Large intestine (tissue), 3 donors: ENCODE measurements at regions not wholly inside any gene's neighbourhood (a gene's known extent, or its start where the extent isn't known, plus 50 kb on each side); places are given as distances from the start of the nearest gene placed in this dataset.
"Not testable (repeated sequence)": the region's sequence is repeated elsewhere in the genome, so short reads cannot be mapped to it uniquely, and the experiment has no call there.

Source experiments
- DNase-seq, 2 donors: peaks; one replicate each; pipeline versions ENCODE4 v3.0.0 to v3.0.0-alpha.2; 2013
- H3K27ac ChIP-seq: one replicate; pipeline ENCODE4 v1.5.1; 2013; ENCODE audit warnings: low read length
- H3K27me3 ChIP-seq: 2 replicates; pipeline ENCODE4 v1.6.1; 2013; ENCODE audit warnings: low read length; ENCODE audit not compliant: control insufficient read depth, insufficient read depth
- H3K36me3 ChIP-seq: 2 replicates; pipeline ENCODE4 v1.6.1; 2013; ENCODE audit warnings: low read length; ENCODE audit not compliant: control insufficient read depth, insufficient read depth
- H3K4me1 ChIP-seq: one replicate; pipeline ENCODE4 v1.6.1; 2013; ENCODE audit warnings: low read length; ENCODE audit not compliant: control insufficient read depth, insufficient read depth
- H3K4me3 ChIP-seq: one replicate; pipeline ENCODE4 v1.5.1; 2013; ENCODE audit warnings: low read length
- H3K9me3 ChIP-seq: one replicate; pipeline ENCODE4 v1.6.1; 2013; ENCODE audit warnings: mild to moderate bottlenecking, low read depth, low read length, moderate library complexity; ENCODE audit not compliant: control insufficient read depth
- WGBS: methylation state at CpG from one replicate; pipeline ENCODE4 v1.1.5; 2013; ENCODE audit warnings: low lambda C conversion rate; ENCODE audit not compliant: insufficient coverage; 5-methylcytosine and 5-hydroxymethylcytosine counted together

DNA sequence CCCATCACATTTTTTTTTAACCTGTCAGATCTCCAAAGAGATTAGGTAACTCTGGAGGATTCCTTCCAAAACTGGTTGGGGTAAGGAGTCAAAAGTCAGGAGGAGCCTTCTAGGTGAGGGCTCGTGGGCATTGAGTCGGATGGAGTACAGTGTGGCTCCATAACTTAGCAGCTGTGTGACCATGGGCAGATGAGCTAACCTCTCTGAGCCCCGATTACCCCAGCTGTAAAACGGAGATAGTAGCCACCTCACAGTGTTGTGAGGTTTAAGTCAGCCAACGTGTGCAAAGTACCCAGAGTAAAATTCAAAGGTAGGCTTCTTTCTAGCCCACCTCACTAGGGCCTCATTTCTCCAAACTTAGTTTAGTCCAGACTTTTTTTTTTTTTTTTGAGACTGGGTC is 151.5 kb downstream of the CD24 start:
- Histone ChIP-seq H3K9me3 (no peaks in the 10 kb centered on the region), H3K36me3 (no peaks in the 10 kb centered on the region), H3K27me3 (no peaks in the 10 kb centered on the region), H3K27ac (no peak overlapping the region), H3K4me3 (no peak overlapping the region), H3K4me1 (no peaks in the 10 kb centered on the region)
- no CpG with 5 or more reads among the region's 5 CpGs for WGBS
- no peak for DNase-seq

DNA sequence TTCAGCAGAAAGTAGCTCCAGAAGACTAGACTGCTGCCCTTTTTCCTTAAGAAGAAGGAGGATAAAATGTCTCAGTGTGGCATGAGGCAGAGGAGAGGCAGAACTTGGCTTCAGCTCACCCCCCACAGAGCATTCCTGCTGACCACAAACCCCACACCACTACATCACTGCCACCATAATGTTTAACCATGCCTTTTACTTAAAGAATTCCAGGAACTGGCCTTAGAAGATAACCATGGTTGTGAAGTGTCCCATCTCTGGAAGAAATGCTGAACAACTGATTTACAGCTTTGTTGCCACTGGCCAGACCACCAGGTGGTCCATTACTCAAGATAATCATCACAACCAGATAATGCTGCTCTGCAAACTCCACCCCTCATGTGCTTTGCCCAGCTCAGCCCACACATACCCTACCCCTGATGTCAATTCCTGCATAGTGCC is 154.1 kb downstream of the CD24 start:
- DNase-seq = no peak
- Histone ChIP-seq H3K36me3 (no peaks in the 10 kb centered on the region), H3K27ac (no peak overlapping the region), H3K9me3 (no peaks in the 10 kb centered on the region), H3K4me3 (no peak overlapping the region), H3K4me1 (no peaks in the 10 kb centered on the region), H3K27me3 (no peaks in the 10 kb centered on the region)

DNA sequence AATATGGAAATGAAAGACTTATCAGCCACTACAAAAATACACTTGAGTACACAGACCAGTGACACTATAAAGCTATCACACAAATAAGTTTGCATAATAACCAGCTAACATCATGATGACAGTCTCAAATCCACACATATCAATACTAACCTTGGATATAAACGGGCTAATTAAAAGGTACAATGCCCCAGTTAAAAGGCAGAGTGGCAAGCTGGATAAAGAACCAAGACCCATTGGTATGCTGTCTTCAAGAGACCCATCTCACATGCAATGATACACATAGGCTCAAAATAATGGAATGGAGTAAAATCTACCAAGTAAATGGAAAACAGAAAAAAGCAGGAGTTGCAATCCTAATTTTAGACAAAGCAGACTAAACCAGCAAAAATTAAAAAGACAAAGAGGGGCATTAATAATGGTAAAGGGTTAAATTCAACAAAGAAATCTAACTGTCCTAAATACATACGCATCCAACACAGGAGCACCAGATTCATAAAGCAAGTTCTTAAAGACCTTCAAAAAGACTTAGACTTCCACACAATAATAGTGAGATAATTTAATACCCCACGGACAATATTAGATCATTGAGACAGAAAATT is 163.3 kb downstream of the CD24 start:
- H3K27me3 ChIP-seq = peaks cover 3% of the 10 kb centered on the region
- WGBS = no CpG with 5 or more reads among the region's 3 CpGs
- H3K9me3 ChIP-seq = peaks cover 31% of the 10 kb centered on the region
- no peak overlapping the region for H3K4me3 ChIP-seq
- no peak for DNase-seq
- H3K4me1 ChIP-seq = no peaks in the 10 kb centered on the region
- no peaks in the 10 kb centered on the region for H3K36me3 ChIP-seq
- H3K27ac ChIP-seq = no peak overlapping the region

DNA sequence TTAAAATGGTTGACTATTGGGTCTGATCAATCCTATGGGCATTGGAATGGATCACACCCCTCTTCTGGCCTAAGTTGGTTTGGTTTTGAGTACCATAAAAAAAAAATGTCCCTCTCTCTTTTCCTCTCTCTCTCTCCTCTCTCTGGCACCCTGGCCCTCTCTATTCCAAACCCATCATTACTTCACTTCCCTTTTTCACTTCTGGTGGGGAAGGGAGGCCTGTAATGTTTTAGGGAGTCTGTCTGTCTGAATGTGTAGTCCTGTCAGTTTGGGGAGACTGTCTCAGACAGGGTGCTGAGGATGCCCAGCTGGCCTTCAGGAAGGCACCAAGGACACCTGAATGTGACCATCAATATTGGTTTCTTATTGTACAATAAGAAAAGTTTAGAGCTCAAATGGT is 165.8 kb downstream of the CD24 start:
- no peaks in the 10 kb centered on the region for H3K36me3 ChIP-seq
- peaks cover 3% of the 10 kb centered on the region for H3K27me3 ChIP-seq
- no peak for DNase-seq
- H3K4me3 ChIP-seq = no peak overlapping the region
- H3K9me3 ChIP-seq = peaks cover 38% of the 10 kb centered on the region
- H3K4me1 ChIP-seq = peaks cover 9% of the 10 kb centered on the region
- H3K27ac ChIP-seq = no peak overlapping the region

DNA sequence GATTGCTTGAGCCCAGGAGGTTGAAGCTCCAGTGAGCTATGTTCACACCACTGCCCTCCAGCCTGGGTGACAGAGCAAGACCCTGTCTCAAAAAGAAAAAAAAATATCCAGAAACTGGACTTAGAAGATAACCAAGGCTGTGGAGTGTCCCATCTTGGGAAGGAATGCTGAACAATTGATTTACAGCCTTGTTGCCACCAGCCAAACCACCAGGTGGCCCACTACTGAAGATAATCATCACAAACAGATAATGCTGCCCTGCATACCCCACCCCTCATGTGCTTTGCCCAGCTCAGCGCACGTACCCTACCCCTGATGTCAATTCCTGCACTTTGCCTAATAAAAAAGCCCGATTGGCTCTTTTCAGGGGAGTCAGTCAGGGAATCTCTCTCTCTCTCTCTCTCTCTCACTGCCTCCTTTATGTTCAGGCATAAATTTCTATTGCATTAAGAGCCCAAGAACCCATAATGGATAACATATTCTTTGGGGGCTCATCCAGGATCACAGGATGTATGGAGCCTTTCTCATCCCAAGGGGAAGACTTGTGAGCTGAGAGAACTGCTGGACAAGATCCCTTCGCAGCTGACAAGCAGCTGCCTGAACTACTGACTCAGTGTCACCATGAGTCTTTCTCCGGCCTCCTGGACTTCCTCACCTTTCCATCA is 166.4 kb downstream of the CD24 start:
- Histone ChIP-seq H3K9me3 (peaks cover 38% of the 10 kb centered on the region), H3K27ac (no peak overlapping the region), H3K4me1 (peaks cover 11% of the 10 kb centered on the region), H3K4me3 (no peak overlapping the region), H3K27me3 (peaks cover 3% of the 10 kb centered on the region), H3K36me3 (no peaks in the 10 kb centered on the region)
- DNase-seq = no peak
- WGBS = no CpG with 5 or more reads among the region's 5 CpGs

DNA sequence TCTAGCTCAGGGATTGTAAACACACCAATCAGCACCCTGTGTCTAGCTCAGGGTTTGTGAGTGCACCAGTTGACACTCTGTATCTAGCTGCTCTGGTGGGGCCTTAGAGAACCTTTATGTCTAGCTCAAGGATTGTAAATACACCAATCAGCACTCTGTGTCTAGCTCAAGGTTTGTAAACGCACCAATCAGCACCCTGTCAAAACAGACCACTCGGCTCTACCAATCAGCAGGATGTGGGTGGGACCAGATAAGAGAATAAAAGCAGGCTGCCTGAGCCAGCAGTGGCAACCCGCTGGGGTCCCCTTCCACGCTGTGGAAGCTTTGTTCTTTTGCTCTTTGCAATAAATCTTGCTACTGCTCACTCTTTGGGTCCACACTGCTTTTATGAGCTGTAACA is 168.3 kb downstream of the CD24 start:
- WGBS = no CpG with 5 or more reads among the region's 4 CpGs
- not testable (repeated sequence) for DNase-seq, H3K4me3 ChIP-seq, H3K27ac ChIP-seq, H3K36me3 ChIP-seq, H3K27me3 ChIP-seq
- H3K9me3 ChIP-seq = peaks cover 38% of the 10 kb centered on the region
- peaks cover 11% of the 10 kb centered on the region for H3K4me1 ChIP-seq

DNA sequence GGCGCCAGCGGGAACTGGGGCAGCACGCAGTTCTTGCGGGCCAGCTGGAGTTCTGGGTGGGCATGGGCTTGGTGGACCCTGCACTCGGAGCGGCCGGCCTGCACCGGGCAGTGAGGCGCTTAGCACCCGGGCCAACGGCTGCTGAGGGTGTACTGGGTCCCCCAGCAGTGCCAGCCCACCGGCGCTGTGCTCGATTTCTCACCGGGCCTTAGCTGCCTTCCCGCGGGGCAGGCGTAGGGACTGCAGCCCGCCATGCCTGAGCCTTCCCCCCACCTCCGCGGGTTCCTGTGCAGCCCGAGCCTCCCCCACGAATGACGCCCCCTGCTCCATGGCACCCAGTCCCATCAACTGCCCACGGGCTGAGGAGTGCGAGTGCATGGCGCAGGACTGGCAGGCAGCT is 168.8 kb downstream of the CD24 start:
- H3K36me3 ChIP-seq = no peaks in the 10 kb centered on the region
- H3K9me3 ChIP-seq = peaks cover 34% of the 10 kb centered on the region
- H3K27ac ChIP-seq = no peak overlapping the region
- no peak for DNase-seq
- H3K4me1 ChIP-seq = peaks cover 11% of the 10 kb centered on the region
- no peak overlapping the region for H3K4me3 ChIP-seq
- WGBS = no CpG with 5 or more reads among the region's 27 CpGs
- H3K27me3 ChIP-seq = peaks cover 3% of the 10 kb centered on the region

DNA sequence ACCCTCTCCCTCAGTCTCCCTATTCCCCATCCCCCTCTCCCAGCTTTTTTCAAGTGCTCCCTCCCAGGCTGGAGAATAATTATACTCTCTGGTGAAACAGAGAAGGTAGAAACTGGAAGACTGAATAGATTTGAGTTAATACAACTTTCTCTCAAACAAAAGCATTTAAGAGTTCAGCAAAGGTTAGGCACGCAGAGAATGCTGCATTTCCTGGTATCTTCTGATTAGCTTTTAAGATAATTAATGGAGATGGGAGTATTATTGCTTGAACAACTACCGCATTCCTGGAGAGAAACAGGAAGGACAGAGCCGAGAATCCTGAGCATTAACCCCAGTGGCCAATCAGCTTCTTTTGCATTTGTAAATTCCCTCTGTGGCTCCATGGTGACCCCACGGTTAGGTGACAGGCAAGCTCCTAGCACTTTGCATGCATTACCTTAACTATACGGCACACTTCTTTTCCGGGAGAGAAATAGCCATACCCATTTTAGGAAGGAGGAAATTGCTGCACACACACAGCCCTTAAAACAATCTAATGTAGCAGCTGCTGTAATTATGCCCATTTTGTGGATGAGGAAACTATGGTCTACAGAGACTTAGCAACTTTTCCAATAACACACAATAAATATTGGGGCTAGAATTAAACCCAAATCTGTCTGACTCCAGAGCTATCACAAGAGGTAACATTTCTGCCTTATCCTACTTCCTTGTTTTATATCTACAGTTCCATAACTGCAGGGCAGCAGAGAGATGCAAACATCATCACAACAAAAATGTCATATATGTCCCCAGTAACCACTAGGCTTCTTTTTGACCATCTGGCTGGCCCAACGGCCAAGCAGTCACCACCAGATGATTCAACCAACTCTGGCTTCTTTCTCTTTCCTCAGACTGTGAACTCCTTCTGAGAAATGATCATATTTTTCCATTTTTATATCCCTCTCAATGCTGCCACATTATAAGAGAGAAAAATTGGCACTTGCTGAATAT is 169.9 kb downstream of the CD24 start:
- H3K27ac ChIP-seq = no peak overlapping the region
- peak in 1 of 2 donors; percentile 32 for DNase-seq
- peaks cover 20% of the 10 kb centered on the region for H3K4me1 ChIP-seq
- H3K4me3 ChIP-seq = no peak overlapping the region
- no peaks in the 10 kb centered on the region for H3K36me3 ChIP-seq
- 100% methylated on average over 1 of the region's 7 CpGs for WGBS
- peaks cover 30% of the 10 kb centered on the region for H3K9me3 ChIP-seq
- H3K27me3 ChIP-seq = peaks cover 3% of the 10 kb centered on the region

DNA sequence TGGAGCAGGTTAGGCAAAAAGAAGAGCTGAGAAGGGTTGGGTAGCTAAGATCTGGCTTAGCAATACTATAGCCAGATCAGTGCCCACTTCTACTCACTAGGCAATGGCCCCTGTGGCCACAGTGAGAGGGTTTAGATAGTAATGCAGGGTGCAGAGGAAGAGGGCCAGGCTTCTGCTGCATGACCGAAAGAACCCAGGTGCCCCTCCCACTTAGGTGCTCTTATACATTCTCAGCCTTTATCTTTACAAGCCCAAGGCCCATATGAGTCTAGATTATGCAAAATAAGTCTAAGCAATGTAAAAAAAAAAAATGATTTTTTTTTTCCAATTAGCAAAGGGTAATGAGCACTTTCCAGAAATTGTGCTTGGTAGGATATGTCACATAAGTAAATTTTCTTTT is 171.3 kb downstream of the CD24 start:
- no CpG with 5 or more reads among the region's 1 CpG for WGBS
- Histone ChIP-seq H3K27me3 (no peaks in the 10 kb centered on the region), H3K27ac (no peak overlapping the region), H3K36me3 (no peaks in the 10 kb centered on the region), H3K4me1 (peaks cover 33% of the 10 kb centered on the region), H3K4me3 (no peak overlapping the region), H3K9me3 (peaks cover 21% of the 10 kb centered on the region)
- no peak for DNase-seq

DNA sequence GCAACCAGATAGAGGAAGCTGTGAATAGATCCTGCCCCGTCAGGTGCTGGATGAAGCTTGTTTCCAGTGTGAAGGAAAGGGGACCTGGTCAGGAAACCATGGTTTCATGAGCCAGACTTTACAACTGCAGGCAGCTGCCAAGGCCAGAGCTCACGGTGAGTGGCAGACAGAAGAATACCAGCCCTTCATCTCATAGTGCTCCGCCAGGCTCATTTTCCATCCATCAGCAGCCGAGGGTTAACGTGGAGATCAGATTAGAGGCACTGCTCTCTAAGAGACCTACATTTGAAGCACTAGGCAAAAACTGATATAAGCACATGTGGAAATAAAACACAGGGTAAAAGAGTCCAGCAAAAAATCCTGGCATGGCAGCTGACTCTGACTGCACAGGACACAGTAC is 172.4 kb downstream of the CD24 start:
- H3K27ac ChIP-seq = no peak overlapping the region
- peaks cover 35% of the 10 kb centered on the region for H3K4me1 ChIP-seq
- H3K9me3 ChIP-seq = peaks cover 10% of the 10 kb centered on the region
- H3K4me3 ChIP-seq = no peak overlapping the region
- H3K36me3 ChIP-seq = no peaks in the 10 kb centered on the region
- no peaks in the 10 kb centered on the region for H3K27me3 ChIP-seq
- DNase-seq = no peak
- WGBS = 60% methylated on average over 1 of the region's 5 CpGs
